ENCODE measurements at regions not wholly inside any gene's neighbourhood (a gene's known extent, or its start where the extent isn't known, plus 50 kb on each side); places are given as distances from the start of the nearest gene placed in this dataset.

GRCh38 chr11:113634940-113635575 is 71.0 kb downstream of the TMPRSS5 start:
- no peak for DNase-seq

GRCh38 chr11:113632981-113633380 is 73.1 kb downstream of the TMPRSS5 start:
- DNase-seq = no peak

- DNase-seq = no peak
Measured at GRCh38 chr11:113629562-113629961, 76.5 kb downstream of the TMPRSS5 start.

- DNase-seq = no peak
Measured at GRCh38 chr11:113628912-113629311, 77.2 kb downstream of the TMPRSS5 start.

- DNase-seq = no peak
Measured at GRCh38 chr11:113627946-113628345, 78.2 kb downstream of the TMPRSS5 start.

GRCh38 chr11:113627297-113627696 is 78.8 kb downstream of the TMPRSS5 start:
- DNase-seq = no peak

- DNase-seq = no peak
Measured at GRCh38 chr11:113626736-113627135, 79.4 kb downstream of the TMPRSS5 start.

- no peak for DNase-seq
Measured at GRCh38 chr11:113623114-113623513, 83.0 kb downstream of the TMPRSS5 start.

GRCh38 chr11:113618360-113618759 is 87.7 kb downstream of the TMPRSS5 start:
- DNase-seq = no peak

- no peak for DNase-seq
Measured at GRCh38 chr11:113615773-113616172, 90.3 kb downstream of the TMPRSS5 start.

GRCh38 chr11:113615098-113615497 is 91.0 kb downstream of the TMPRSS5 start:
- DNase-seq = no peak

GRCh38 chr11:113614097-113614496 is 92.0 kb downstream of the TMPRSS5 start:
- no peak for DNase-seq

GRCh38 chr11:113613619-113614018 is 92.5 kb downstream of the TMPRSS5 start:
- no peak for DNase-seq

- no peak for DNase-seq
Measured at GRCh38 chr11:113604186-113604585, 101.9 kb downstream of the TMPRSS5 start.

GRCh38 chr11:113603277-113604059 is 102.6 kb downstream of the TMPRSS5 start:
- no peak for DNase-seq

- no peak for DNase-seq
Measured at GRCh38 chr11:113602483-113602882, 103.6 kb downstream of the TMPRSS5 start.

- DNase-seq = no peak
Measured at GRCh38 chr11:113596658-113597057, 109.5 kb downstream of the TMPRSS5 start.

GRCh38 chr11:113595810-113596594 is 110.1 kb downstream of the TMPRSS5 start:
- no peak for DNase-seq

- DNase-seq = no peak
Measured at GRCh38 chr11:113593698-113594308, 112.3 kb downstream of the TMPRSS5 start.

GRCh38 chr11:113591117-113591516 is 115.0 kb downstream of the TMPRSS5 start:
- DNase-seq = peak; percentile 3

GRCh38 chr11:113587308-113587739 is 112.1 kb upstream of the DRD2 start:
- no peak for DNase-seq

GRCh38 chr11:113584371-113584770 is 109.2 kb upstream of the DRD2 start:
- no peak for DNase-seq

- peak; percentile 12 for DNase-seq
Measured at GRCh38 chr11:113581713-113582112, 106.5 kb upstream of the DRD2 start.
